ENCODE measurements at regions not wholly inside any gene's neighbourhood (a gene's known extent, or its start where the extent isn't known, plus 50 kb on each side); places are given as distances from the start of the nearest gene placed in this dataset.

GRCh38 chr6:912871-913835 is 220.2 kb upstream of the EXOC2 start (continued):
- no peak for TF ChIP-seq MXI1 (IDR thresholded peaks at IDR 0.05; ENCODE audit: low read depth, low read length)
- no peak for TF ChIP-seq EZH2phosphoT487 (IDR thresholded peaks at IDR 0.05; ENCODE audit: borderline replicate concordance, low read depth)
- no peak for TF ChIP-seq CHD2 (IDR thresholded peaks at IDR 0.05; ENCODE audit: low read length, partially characterized antibody)
- TF ChIP-seq USF2 (IDR thresholded peaks at IDR 0.05; ENCODE audit: borderline replicate concordance, low read depth, low read length): no peak
- TF ChIP-seq REST (IDR thresholded peaks at IDR 0.05; ENCODE audit: low read depth, low read length): no peak

GRCh38 chr6:907928-908327 is 215.0 kb upstream of the EXOC2 start:
- no peaks in the 10 kb centered on the region for H3K9me3 ChIP-seq
- 1% methylated on average over 6 of the region's 6 CpGs for WGBS (ENCODE audit: low lambda C conversion rate)
- H3K4me2 ChIP-seq: no peak overlapping the region
- no peaks in the 10 kb centered on the region for H3K79me2 ChIP-seq (ENCODE audit: insufficient read depth)
- no peaks in the 10 kb centered on the region for H3K36me3 ChIP-seq (replicated peaks in 1 of 2; ENCODE audit: control insufficient read depth in 1 of 2, insufficient read depth in 2 of 2, low read length in 1 of 2)
- CTCF ChIA-PET: no interaction called here
- DNase-seq: no peak
- H2AFZ ChIP-seq (ENCODE audit: low read depth): no peak overlapping the region
- POLR2A ChIA-PET: no interaction called here
- H3K9ac ChIP-seq: no peak overlapping the region
- H3K4me3 ChIP-seq (ENCODE audit: low read depth in 2 of 2, low read length in 1 of 2): no peak overlapping the region
- H3K4me1 ChIP-seq (ENCODE audit: control insufficient read depth in 1 of 2, insufficient read depth in 2 of 2, low read depth in 1 of 2, low read length in 1 of 2): no peaks in the 10 kb centered on the region
- H3F3A ChIP-seq (replicated peaks; ENCODE audit: insufficient read depth): peaks cover 5% of the 10 kb centered on the region
- TF ChIP-seq MAX (IDR thresholded peaks at IDR 0.05; ENCODE audit: low read depth): no peak
- no peak for TF ChIP-seq RFX5 (IDR thresholded peaks at IDR 0.05; ENCODE audit: low read length)
- no peak for TF ChIP-seq REST (IDR thresholded peaks at IDR 0.05; ENCODE audit: low read depth, low read length)
- no peak for TF ChIP-seq FOXJ3 (CRISPR knock-in tag; IDR thresholded peaks at IDR 0.05)
- no peak for TF ChIP-seq FOXM1 (IDR thresholded peaks at IDR 0.05; ENCODE audit: low read depth)
- TF ChIP-seq NRF1 (IDR thresholded peaks at IDR 0.05; ENCODE audit: low read depth, low read length): no peak
- no peak for TF ChIP-seq USF1 (IDR thresholded peaks at IDR 0.05; ENCODE audit: borderline replicate concordance, low read depth)
- TF ChIP-seq NFIC (IDR thresholded peaks at IDR 0.05; ENCODE audit: borderline replicate concordance): no peak
- no peak for TF ChIP-seq MEF2A (IDR thresholded peaks at IDR 0.05; ENCODE audit: borderline replicate concordance, low read depth)
- TF ChIP-seq PBX3 (IDR thresholded peaks at IDR 0.05): no peak
- TF ChIP-seq SMC3 (IDR thresholded peaks at IDR 0.05; ENCODE audit: low read depth, low read length): no peak
- TF ChIP-seq GABPA (IDR thresholded peaks at IDR 0.05; ENCODE audit: low read depth): no peak
- no peaks in the 10 kb centered on the region for H3K9me2 ChIP-seq
- H4K20me1 ChIP-seq (ENCODE audit: insufficient read depth): no peaks in the 10 kb centered on the region
- no peaks in the 10 kb centered on the region for H3K27me3 ChIP-seq (ENCODE audit: insufficient read depth)
- H3K27ac ChIP-seq (ENCODE audit: low read depth in 2 of 2, low read length in 1 of 2): no peak overlapping the region

Measured in SK-N-SH (cell line).